Suprapubic skin (tissue), 3 donors: ENCODE measurements at regions not wholly inside any gene's neighbourhood (a gene's known extent, or its start where the extent isn't known, plus 50 kb on each side); places are given as distances from the start of the nearest gene placed in this dataset.

Experiments used
- EP300 ChIP-seq: sonication (generic); formaldehyde crosslinking; IDR thresholded peaks from one replicate; pipeline ENCODE4 v1.6.1; 2017; ENCODE audit warnings: antibody characterized with exemption
- POLR2A ChIP-seq, 2 donors: fragments of 450-650 bp; IDR thresholded peaks; one replicate each; pipeline ENCODE4 v1.6.1; 2017; ENCODE audit warnings: antibody characterized with exemption in 2 of 2, mild to moderate bottlenecking in 2 of 2, moderate library complexity in 2 of 2
- TF ChIP-seq, protein P1 (sequence below), 2 donors: fragments of 200-600 bp in 1 of 2; fragments of 450-650 bp in 1 of 2; sonication (generic) in 1 of 2; IDR thresholded peaks; one replicate each; pipeline ENCODE4 v1.5.1; 2016 to 2019; ENCODE audit warnings: antibody characterized with exemption in 2 of 2, mild to moderate bottlenecking in 1 of 2, moderate library complexity in 1 of 2

DNA sequence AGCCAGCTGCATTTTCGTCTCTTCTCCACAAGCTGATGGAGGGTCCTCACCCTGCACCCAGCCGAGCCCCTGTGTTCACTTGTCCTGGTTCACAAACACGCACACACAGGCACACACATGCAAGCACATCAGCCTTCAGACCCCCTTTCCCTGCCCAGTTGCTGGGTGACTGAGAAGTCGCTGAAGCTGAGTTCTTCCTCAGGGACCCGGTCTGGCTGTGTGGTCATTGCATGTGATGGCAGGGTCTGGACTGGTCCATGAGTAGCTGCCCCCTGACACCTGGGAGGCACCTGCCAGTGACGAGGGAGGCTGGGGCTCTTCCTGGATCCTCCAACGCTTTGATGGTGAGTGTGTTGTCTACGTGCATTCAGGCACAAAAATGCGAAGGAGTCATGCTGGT, 546.1 kb upstream of the SALL3 start:
- TF ChIP-seq POLR2A (IDR thresholded peaks at IDR 0.05) (no peak), EP300 (no peak)
- TF ChIP-seq, protein P1, sequence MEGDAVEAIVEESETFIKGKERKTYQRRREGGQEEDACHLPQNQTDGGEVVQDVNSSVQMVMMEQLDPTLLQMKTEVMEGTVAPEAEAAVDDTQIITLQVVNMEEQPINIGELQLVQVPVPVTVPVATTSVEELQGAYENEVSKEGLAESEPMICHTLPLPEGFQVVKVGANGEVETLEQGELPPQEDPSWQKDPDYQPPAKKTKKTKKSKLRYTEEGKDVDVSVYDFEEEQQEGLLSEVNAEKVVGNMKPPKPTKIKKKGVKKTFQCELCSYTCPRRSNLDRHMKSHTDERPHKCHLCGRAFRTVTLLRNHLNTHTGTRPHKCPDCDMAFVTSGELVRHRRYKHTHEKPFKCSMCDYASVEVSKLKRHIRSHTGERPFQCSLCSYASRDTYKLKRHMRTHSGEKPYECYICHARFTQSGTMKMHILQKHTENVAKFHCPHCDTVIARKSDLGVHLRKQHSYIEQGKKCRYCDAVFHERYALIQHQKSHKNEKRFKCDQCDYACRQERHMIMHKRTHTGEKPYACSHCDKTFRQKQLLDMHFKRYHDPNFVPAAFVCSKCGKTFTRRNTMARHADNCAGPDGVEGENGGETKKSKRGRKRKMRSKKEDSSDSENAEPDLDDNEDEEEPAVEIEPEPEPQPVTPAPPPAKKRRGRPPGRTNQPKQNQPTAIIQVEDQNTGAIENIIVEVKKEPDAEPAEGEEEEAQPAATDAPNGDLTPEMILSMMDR (IDR thresholded peaks at IDR 0.05) = no peak
